ENCODE measurements at regions not wholly inside any gene's neighbourhood (a gene's known extent, or its start where the extent isn't known, plus 50 kb on each side); places are given as distances from the start of the nearest gene placed in this dataset.

DNA sequence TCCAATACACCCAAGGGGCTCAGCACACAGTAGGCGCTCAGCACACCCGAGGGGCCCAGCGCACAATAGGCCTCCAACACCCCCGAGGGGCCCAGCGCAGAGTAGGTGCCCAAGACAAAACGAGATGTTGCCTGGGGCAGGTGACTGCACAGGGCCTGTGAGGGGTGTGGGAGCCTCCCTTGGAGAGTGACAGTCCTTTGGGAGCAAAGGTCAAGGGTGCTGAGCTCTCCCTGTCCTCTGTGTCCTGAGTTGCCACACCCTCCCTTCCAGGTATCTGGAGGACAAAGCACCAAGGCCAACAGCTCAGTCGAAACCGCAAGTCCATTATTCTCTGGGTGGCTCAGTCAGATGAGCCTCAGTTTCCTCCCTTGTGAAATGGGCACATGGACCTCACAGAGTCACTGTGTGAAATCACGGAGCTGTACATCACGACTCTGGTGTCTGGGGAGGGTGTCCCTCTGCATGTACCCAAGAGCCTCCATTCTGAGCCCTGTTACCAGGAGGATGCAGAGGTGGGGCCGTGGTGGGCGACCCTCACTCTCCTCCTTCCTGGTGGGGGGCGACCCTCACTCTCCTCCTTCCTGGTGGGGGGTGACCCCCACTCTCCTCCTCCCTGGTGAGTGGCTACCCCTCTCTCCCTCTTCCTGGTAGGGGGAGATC, 81.3 kb downstream of the FOXL3 start:
- DNase-seq (ENCODE audit: low spot score), result no peak

DNA sequence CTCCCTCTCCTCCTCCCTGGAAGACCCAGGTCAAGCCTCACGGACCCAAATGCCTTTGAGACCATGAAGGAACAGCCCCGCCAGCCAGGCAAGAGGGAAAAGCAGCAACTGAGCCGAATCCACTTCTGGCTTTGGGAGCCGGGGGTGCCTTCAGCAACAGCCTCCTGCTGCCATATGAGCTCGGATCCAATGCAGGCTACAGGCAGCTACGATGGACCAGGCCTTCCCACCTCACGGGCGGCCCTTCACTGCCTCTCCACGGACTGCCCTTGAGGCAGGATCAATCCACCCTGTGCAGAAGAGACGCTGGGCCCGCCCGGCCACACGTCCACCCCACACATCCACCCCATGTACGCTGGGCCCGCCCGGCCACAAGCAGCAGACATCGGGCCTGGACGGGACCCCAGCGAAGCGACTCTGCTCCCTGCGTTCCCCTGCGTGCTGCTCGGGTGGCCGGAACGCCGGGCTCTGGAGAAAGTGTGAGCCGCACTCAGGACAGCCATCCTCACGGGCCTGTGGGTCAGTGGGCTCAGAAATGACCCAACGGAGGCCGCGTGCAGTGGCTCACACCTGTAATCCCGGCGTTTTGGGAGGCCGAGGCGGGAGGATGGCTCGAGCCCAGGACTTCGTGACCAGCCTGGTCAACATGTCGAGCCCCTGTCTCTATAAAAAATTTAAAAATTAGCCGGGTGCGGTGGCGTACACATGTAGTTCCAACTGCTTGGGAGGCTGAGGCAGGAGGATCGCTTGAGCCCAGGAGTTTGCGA, 82.0 kb downstream of the FOXL3 start:
- no peak for DNase-seq (ENCODE audit: low spot score)

DNA sequence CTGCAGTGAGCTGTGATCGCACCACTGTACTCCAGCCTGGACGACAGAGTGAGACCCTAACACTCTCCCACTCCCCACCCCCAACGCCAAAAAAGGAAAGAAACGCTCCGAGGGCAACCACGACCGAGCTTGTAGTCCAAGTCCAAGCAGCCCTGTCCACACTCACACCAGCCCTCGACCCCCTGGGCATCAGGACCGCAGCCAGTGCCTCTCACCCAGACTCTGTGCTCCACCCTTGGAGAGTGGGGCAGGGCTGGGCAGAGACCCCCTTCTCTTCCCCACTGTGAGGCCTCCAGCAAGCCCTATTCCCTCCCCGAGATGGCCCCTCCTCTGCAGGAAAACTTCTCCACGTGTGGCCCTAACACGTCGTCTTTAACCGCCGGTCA, 82.6 kb downstream of the FOXL3 start:
- no peak for DNase-seq (ENCODE audit: low spot score)

DNA sequence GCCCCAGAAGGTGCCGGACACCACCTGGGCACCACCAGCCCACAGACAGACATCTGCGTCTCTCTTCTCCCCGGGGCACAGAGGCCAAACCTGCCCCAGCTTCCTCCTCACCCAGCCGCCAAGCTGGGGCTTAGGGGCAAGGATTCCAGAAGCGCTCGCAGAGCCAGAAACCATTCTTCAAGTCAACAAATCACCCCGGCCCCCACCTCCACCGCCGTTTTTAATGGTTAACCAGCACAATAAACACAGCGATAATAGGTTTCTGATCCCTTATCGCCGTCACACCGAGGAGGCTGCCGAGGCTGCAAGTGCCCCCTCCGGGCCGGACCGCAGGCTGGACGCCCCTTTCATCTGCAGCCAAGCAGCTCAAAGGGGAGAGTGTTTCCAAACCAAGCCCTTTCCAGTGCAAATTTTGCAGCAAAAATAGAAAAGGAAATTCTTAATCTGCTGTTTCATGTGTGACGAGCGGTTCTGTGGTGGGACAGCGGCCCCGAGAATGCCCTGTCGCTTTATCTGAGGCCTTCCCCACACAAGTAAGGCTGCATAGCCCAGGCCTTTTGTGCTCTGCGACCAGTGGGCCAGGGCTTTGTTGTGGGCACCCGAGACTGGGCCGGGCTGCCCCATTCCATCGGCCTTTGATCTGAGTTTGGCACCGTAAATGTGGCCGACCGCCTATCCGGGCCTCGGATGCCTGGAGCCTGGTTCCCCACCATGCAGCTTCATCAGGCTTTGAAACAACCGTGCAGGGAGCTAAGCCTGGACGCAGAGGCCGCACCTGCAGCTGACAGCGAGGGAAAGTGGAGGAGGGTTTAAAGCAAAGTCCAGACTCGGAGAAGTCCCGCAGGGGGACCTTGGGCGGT, 83.2 kb downstream of the FOXL3 start:
- DNase-seq (ENCODE audit: low spot score), result no peak

DNA sequence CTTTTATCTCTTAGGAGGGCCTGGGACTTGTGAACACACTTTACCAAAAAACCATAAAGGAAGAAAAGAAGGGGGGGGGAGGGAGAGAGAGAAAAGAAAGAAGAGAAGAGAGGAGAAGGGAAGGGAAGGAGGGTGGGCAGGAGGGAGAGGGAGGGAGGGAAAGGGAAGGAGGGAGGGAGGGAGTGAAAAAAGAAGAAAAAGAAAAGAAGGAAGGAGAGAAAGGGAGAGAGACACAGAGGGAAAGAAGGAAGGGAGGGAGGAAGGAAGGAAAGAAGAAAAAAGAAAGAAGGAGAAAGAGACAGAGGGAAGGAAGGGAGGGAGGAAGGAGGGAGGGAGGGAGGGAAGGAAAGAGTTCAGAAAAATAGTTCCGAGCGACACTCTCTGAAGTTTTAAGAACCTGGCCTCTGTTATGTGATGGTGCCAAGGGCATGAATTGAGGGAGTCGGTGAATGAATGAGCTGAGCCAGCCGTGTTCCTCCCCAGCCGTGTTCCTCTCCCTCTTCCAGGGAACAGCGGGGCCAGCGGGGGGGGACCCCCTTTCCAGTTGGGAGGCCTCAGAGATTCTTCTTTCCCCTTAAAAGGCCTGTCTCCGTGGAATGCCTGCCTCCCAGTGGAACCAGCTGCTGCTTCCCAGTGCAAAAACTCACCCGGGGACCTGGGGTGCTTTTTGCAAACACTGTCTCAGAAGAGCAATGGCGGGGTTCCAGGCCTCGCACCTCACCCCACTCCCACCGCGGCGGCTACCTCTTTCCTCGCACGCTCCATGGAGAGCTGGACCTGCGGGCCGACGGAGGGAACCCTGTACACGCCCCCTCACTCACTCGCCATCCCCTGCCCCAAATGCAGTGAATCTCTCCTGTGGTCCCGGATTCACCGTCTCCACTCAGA, 84.1 kb downstream of the FOXL3 start:
- no peak for DNase-seq (ENCODE audit: low spot score)

DNA sequence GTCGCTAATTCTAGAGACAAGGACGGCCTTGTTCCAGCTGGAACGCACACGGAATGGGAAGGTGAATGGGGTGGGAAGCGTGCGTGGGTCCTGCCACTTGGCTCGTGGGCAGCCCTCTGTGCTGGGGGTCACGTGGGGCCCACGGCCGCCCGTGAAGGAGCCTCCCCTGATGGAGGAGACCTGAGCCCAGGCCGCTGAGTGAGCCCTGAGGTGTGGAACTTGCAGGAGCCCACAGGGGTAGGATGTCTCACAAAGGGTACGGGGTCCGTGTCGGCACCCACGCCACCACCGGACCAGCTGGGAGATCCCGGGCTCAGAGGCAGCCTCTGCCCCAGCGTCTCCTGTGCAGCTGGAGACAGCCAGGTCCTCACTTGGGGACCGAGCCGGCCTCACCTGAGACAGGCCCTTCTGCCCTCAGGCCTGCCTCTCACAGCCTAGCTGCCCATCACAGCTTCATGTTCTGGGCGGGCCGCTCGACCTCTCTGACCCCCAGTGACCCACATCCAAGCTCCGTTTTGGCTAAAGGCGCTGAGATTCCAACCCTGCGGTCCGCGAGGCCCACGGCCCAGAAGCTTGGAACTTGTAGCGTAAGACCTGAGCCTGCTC, 84.8 kb downstream of the FOXL3 start:
- DNase-seq (ENCODE audit: low spot score), result no peak

DNA sequence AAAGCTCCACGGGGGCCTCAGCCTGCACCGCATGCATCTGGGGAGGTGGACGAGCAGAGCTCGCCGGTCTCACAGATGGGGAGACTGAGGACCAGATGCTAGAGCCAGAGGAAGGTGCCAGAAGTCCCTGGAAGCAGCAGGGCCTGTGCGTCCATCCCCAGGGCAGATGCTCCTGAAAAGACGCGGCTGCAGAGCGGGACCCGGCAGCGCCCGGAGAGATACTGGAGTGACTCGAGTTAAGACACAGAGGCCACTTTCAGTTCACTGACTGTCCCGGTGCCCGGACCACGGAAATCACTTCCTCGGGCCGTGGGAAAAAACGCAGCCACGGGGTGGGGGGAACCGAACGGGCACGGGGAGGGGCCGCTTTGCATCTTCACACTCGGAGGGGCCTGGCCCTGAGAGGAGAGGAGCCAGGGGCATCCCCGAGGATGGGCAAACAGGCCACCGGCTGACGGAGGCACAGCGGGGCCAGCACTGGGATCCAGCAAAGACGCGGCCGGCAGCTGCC, 85.4 kb downstream of the FOXL3 start:
- DNase-seq (ENCODE audit: low spot score), result no peak

DNA sequence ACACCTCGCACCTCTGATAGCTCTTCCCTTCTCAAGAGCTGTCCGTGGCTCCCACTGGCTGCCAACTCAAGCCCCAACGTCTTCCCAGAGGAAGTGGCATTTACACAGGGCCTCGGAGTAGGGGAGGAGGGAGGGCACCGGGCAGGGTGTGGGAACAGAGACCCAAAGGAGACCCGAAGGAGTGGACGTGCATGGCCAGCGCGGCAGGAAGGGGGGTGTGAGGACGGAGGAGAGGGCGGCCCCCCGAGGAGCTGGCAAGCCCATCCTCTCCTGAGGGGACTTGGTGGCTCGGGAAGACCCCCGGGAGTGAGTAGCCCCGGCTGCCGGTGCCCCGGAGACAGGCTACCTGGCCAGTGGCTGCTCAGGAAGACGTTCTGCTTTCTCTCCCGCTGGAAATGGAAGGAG, 85.9 kb downstream of the FOXL3 start:
- DNase-seq (ENCODE audit: low spot score), result no peak

DNA sequence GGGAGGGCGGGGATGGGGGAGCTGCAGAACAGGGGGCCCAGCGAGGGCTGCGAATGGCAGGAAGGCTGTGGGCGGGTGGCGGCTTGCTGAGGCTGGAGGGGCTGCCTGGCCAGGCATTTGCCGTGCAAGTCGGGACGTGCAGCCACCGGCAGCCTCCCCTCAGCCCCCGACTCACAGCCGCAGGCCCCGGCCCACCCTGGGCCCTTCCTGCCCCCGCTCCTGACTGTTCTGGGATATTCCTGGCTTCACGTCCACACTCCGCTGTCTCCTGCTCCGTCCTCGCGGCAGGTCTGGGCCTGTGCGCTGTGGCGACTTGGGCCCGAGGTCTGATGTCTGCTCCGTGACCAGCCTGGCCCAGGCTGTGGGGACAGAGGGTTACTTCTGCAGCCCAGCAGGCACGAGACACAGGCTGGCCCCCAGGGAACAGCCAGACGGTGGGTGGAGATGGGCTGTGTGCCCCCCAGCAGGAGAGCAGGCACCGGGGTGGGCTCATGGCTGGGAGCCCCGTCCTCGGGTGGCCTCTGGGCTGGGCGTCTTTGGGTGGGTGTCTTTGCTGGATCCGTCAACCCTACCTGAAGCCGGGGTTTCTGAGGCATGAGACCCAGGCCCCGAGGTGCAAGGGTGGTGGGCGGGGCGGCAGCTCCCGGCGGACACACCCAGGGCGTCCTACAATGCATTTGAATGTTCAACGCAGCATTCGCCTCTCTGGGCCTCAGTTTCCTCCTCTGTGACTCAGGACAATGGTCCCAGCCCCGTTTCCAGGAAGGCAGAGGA, 86.5 kb downstream of the FOXL3 start:
- DNase-seq (ENCODE audit: low spot score), result no peak

DNA sequence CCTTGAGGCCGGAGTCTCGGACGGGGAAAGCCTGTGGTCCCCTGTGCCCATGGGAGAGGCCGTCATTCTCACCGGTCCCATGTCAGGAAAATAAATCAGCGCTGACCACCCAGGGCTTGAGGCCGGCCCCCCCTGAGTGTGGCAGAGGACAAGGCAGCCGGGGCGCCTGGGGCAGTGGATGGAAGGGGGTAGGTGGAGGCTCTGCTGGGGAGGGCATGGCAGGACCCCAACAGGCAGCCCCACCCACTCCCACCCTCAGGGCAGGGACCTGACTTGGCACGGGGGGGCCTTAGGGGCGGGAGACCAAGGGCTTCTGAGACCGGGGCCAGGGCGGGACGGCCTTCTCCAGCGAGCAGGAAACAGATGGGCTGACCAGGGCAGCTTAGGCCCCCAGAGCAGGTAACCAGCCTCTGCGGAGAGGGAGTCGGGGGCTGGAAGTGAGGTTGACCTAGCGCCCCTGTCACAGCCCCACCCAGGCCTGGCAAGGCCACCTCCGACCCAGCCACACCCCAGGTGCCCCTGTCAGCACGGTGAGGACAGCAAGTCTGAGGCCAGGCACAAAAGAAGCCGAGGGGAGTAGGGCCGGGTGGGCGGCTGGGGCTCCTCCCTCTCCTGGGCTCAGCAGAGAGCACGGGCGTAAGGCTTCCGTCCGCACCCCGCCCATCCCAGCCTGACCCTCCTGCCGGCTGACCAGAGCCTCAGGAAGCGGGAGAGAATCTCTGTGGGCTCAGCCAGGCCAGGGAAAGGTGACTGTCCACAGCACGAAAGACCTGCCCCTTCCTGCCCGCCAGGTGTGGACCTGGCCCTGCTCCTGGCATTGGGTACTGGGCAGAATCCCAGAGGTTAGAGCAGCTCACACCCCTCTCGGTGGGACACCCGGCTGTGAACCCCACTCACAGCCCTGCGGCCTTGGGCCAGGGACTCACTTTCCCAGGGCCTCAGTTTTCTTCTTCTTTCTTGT, 87.4 kb downstream of the FOXL3 start:
- no peak for DNase-seq (ENCODE audit: low spot score)

DNA sequence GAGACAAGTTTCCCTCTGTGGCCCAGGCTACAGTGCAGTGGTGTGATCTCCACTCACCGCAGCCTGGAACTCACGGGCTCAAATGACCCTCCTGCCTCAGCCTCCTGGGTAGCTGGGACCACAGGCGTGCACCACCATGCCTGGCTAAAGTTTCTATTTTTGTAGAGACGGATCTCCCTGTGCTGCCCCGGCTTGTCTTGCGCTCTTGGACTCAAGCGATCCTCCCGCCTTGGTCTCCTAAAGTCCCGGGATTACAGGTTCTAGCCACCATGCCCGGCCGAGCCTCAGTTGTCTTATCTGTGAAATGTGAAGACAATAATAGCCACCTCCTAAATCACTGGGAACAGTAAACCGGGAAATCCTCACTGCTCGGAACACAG, 88.1 kb downstream of the FOXL3 start:
- no peak for DNase-seq (ENCODE audit: low spot score)

DNA sequence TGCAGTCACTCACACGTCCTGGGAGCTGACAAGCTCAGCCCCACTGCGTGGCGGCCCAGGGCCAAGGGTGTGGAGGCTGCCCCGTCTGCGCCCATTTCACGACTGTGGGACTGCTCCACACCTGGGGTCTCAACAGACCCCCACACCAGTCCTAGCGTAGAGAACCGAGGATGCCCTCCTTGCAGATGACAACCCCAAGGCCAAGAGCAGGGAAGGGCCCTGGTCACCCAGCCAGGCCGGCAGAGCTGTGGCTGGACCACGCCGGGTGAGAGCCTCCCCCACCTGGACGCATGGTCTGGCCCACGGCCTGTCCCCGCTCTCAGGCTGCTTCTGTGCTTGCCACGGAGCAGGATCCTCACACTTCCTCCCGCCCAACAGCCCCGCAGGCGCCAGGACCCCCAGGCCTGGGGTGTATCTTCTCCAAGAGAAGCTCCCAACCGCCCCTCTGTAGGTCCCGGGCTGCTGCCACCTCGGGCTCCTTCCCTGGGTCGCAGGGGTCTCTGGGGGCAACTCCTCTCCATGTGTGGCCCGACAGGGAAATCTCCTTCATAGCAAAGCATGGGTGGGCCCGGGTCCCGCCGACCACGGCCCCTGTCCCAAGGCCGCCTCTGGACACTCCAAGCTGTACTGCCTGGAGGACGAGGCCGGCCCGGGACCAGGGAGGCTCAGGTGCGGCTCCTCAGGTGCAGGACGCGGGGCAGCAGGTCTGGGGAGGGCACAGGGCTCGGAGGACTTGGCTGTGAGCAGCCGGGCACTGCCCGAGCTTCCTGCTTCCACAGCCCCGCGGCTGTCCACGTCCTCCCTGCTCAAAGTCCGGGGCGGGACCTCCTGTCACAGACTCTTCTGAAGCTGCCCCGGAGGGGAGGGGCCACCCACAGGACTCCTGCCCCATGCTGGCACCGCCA, 88.8 kb downstream of the FOXL3 start:
- no peak for DNase-seq (ENCODE audit: low spot score)

DNA sequence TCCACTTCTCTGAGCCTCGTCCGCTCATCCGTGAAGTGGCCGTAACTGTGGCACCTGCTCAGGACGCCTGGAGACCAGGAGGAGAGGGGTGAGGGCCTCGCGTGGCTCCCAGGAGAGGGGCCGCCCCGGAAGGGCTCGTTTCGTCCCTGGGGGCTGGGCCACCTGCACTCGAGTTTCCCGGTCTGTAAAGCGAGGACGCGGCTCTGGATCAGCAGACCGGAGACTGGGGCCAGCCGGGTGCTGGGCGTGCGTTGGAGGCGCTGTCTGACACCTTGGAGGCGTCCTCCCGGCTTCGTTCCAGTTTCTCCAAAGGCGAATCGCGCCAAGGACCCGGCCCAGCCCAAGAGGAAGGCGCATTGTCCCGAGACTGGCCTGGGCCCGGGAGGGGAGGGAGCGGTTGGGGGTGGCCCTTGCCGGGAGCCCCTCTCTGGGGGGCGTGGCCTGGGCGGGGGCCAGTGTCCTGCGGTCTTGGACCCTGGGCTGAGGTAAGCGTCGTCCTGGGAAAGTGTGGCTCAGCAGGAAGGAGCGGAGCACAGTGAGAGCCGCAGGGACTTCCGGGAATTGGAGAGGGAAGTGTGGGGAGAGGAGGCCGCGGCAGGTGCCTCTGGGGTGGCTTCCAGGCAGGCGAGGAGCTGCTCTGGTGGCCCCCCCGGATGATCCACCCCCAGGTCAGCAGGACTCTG, 89.6 kb downstream of the FOXL3 start:
- DNase-seq (ENCODE audit: low spot score), result no peak

DNA sequence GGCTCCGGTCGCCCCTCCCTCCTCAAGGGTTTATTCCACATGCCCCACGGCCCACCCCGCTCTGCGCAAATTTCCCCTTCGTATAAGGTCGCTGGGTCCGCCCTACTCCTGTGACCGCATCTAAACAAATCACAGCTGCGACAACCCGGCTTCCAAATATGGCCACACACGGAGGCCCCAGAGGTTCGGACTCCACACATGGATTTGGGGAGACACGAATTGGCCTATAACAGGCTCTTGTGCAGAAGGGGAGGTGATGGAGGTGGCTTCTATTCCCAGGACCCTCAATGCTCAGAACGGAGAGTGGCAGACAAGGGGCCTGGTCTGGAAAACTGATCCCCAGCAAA, 90.1 kb downstream of the FOXL3 start:
- DNase-seq (ENCODE audit: low spot score), result no peak

DNA sequence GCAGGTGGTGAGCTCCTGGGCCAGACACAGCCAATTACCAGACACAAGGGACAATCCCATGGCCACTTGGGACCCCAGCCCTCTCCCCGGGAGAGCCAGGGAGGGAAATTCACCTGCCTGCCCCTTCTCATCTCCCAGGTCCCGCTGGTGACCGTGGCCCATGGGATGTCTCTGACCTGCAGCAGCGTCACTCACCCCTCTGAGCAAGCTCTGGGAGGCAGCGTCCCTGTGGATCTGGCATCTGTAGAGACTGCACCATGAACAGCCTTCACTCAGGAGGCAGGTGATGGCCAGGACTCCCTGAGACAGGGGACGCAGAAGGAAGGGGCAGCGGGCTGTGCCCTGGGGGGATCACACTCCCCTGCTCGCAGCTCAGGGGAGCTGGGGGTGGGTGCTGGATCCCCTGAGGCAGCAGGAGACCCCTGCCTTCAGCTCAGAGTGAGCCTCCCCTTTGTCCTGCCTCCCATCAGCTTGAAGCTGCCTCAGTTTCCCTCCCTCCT, 90.8 kb downstream of the FOXL3 start:
- no peak for DNase-seq (ENCODE audit: low spot score)

DNA sequence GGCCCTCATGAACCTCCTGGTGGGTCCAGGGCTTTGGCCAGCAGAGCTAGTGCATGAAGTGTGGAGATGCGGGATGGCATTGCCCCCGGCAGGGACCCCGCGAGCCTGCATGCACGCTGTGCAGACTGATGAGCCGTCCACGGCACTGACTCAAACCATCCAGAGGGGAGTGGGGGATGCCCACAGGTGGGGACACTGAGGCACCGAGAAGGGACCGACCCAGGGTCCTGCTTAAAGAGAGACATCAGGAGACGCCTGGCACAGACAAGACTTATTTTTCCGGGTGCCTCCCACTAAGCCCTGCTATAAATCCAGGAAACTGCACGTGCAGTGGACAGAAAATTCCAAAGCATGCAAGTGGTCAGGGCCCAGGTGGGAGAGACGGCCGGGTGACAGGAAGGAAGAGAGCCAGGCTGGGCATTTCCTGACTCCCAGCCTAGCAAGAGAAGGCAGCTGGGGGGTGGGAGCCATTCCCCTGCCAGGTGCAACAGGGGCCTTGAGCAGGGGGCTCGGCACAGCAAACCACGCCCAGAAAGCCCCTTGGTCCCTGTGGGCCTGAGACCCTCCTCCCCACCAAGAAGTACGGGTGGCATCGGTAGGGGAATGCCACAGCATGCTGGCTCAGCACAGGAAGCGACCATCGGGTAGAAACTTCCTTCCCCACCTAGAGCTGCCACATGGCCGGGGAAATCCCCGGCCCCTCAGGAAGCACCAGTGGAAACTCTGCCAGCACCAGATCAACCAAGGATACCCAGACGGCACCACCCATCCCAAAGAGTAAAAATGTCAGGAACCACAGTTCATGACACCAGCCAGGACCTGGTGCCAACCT, 91.5 kb downstream of the FOXL3 start:
- no peak for DNase-seq (ENCODE audit: low spot score)

DNA sequence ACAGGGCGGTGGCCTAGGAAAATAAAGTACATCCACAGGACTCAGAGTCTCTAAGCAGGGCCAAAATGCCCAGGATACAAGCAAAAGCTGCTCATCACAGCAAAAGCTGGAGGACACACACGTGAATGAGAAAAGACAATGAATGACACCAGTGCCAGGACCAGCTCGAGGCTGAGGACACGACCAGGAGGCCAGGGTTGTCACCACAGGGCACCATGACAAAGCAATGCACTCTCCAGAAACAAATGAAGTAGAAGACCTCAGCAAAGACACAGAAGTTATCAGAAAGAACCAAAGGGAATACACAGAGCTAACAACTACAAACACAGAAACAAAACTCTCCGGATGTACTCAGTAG, 92.1 kb downstream of the FOXL3 start:
- DNase-seq (ENCODE audit: low spot score), result no peak
